ENCODE measurements at regions not wholly inside any gene's neighbourhood (a gene's known extent, or its start where the extent isn't known, plus 50 kb on each side); places are given as distances from the start of the nearest gene placed in this dataset.

- TF ChIP-seq CTCF (IDR thresholded peaks at IDR 0.05; ENCODE audit: control extremely low read depth, extremely low read depth, low read depth, missing control alignments) = no peak
- DNase-seq (ENCODE audit: extremely low spot score) = no peak
- ChIA-PET CTCF (interaction anchor here (1.2 to 1.3 kb wide), 2 partner anchors 20 to 30 kb away, joined by 3 to 4 read pairs; no protein-coding TSS in a partner anchor), POLR2A (no interaction called here)
Measured at GRCh38 chr19:34305221-34306083, 51.1 kb downstream of the GARRE1 start.

GRCh38 chr19:34306213-34306661 lies 51.9 kb downstream of the GARRE1 start:
- CTCF ChIA-PET = interaction anchor here (1.2 to 1.3 kb wide), 2 partner anchors 19 to 30 kb away, joined by 3 to 4 read pairs; no protein-coding TSS in a partner anchor
- no peak for DNase-seq (ENCODE audit: extremely low spot score)
- no peak for TF ChIP-seq CTCF (IDR thresholded peaks at IDR 0.05; ENCODE audit: control extremely low read depth, extremely low read depth, low read depth, missing control alignments)
- POLR2A ChIA-PET = no interaction called here

- no peak for DNase-seq (ENCODE audit: extremely low spot score)
- no peak for TF ChIP-seq CTCF (IDR thresholded peaks at IDR 0.05; ENCODE audit: control extremely low read depth, extremely low read depth, low read depth, missing control alignments)
- ChIA-PET CTCF (no interaction called here), POLR2A (no interaction called here)
Measured at GRCh38 chr19:34306824-34307223, 52.5 kb downstream of the GARRE1 start.

GRCh38 chr19:34308381-34309367 lies 54.3 kb downstream of the GARRE1 start:
- no peak for DNase-seq (ENCODE audit: extremely low spot score)
- ChIA-PET POLR2A (interaction anchor here (0.6 kb wide), 1 partner anchor 46 kb away, joined by 3 read pairs; no protein-coding TSS in a partner anchor), CTCF (interaction anchor here (0.9 to 1.2 kb wide), 2 partner anchors 7 to 38 kb away, joined by 3 read pairs; no protein-coding TSS in a partner anchor)
- no peak for TF ChIP-seq CTCF (IDR thresholded peaks at IDR 0.05; ENCODE audit: control extremely low read depth, extremely low read depth, low read depth, missing control alignments)

GRCh38 chr19:34309368-34310138 lies 55.2 kb downstream of the GARRE1 start:
- no peak for TF ChIP-seq CTCF (IDR thresholded peaks at IDR 0.05; ENCODE audit: control extremely low read depth, extremely low read depth, low read depth, missing control alignments)
- ChIA-PET POLR2A (no interaction called here), CTCF (no interaction called here)
- no peak for DNase-seq (ENCODE audit: extremely low spot score)
